22Rv1 (cell line): ENCODE measurements at regions not wholly inside any gene's neighbourhood (a gene's known extent, or its start where the extent isn't known, plus 50 kb on each side); places are given as distances from the start of the nearest gene placed in this dataset.

Experiments used
- CTCF ChIP-seq: fragments of 450-650 bp; IDR thresholded peaks from 2 replicates; pipeline ENCODE4 v1.5.1; 2017; ENCODE audit warnings: mild to moderate bottlenecking
- ZFX ChIP-seq: fragments of 450-650 bp; IDR thresholded peaks from 2 replicates; pipeline ENCODE4 v1.6.1; 2017; ENCODE audit warnings: antibody characterized with exemption, borderline replicate concordance

- TF ChIP-seq ZFX, result no peak
- no peak for TF ChIP-seq CTCF
Measured at GRCh38 chr12:72189266-72189665, 82.9 kb upstream of the TRHDE start.
